Adrenal gland (tissue), 9 donors: ENCODE measurements at regions not wholly inside any gene's neighbourhood (a gene's known extent, or its start where the extent isn't known, plus 50 kb on each side); places are given as distances from the start of the nearest gene placed in this dataset.

Experiments used
- DNase-seq, 7 donors: peaks; one replicate each; pipeline ENCODE4 v3.0.0-alpha.2; 2019 to 2020
- H3K27ac ChIP-seq, 5 donors: fragments of 200-600 bp; sonication (generic) in 4 of 5; 1 replicate in 3 of 5; 2 replicates in 2 of 5; pipeline versions ENCODE4 v1.5.1 to v1.8.0; 2016 to 2020; ENCODE audit warnings: mild to moderate bottlenecking in 1 of 5
- H3K27me3 ChIP-seq: fragments of 200-600 bp; 2 replicates; pipeline ENCODE4 v1.8.0; 2021
- H3K36me3 ChIP-seq, 2 donors: fragments of 200-600 bp; replicated peaks in 1 of 2; 1 replicate in 1 of 2; 2 replicates in 1 of 2; pipeline versions ENCODE4 v1.5.1 to v1.8.0; 2018 to 2022
- H3K4me1 ChIP-seq, 2 donors: fragments of 200-600 bp; replicated peaks in 1 of 2; 1 replicate in 1 of 2; 2 replicates in 1 of 2; pipeline versions ENCODE4 v1.5.1 to v1.8.0; 2018 to 2021
- H3K4me3 ChIP-seq, 4 donors: fragments of 200-600 bp; sonication (generic) in 3 of 4; one replicate each; pipeline ENCODE4 v1.5.1; 2016 to 2018
- H3K9me3 ChIP-seq, 3 donors: fragments of 200-600 bp; sonication (generic) in 1 of 3; replicated peaks in 1 of 3; 1 replicate in 2 of 3; 2 replicates in 1 of 3; pipeline versions ENCODE4 v1.5.1 to v1.8.0; 2016 to 2021
- CTCF ChIP-seq, 6 experiments: fragments of 450-650 bp in 4 of 6; fragments of 200-600 bp in 2 of 6; sonication (generic) in 1 of 6; IDR thresholded peaks; 1 replicate in 5 of 6; 2 replicates in 1 of 6; pipeline versions ENCODE4 v1.5.1 to v1.8.0; 2016 to 2021; ENCODE audit warnings: antibody characterized with exemption in 6 of 6, mild to moderate bottlenecking in 2 of 6, moderate library complexity in 1 of 6
- POLR2A ChIP-seq, 2 donors: fragments of 450-650 bp; IDR thresholded peaks; one replicate each; pipeline ENCODE4 v1.6.1; 2017; ENCODE audit warnings: antibody characterized with exemption in 2 of 2, mild to moderate bottlenecking in 2 of 2, moderate library complexity in 1 of 2
- WGBS, 4 donors: extraction: QIAGEN DNeasy Blood & Tissue Kit in 2 of 4; methylation state at CpG; one replicate each; pipeline versions ENCODE4 v1.1.5 to v1.1.7; 2013 to 2017; 5-methylcytosine and 5-hydroxymethylcytosine counted together
- intact Hi-C, 2 donors: fragments of 100-400 bp; cut with DNase I; formaldehyde crosslinking; loops; one replicate each; pipeline versions ENCODE4 v1.14.1 to v1.15.0; 2022 to 2023
- donor health status: healthy with polysubstance abuse.
- donor health status: Bipolar disorder and iron deficiency.
- donor health status: DM: yes; HTN: yes; CAD: no.
- donor health status: DM: no; HTN: no; CAD: no.
- donor health status: DM: no; HTN: no; CAD: no.

GRCh38 chr7:120055300-120055699 lies 217.7 kb upstream of the KCND2 start:
- H3K27ac ChIP-seq = no peak overlapping the region
- no peaks in the 10 kb centered on the region for H3K9me3 ChIP-seq
- TF ChIP-seq POLR2A (IDR thresholded peaks at IDR 0.05) (no peak), CTCF (IDR thresholded peaks at IDR 0.05) (no peak)
- WGBS, 4 donors = 85 to 93% (median 90%) methylated on average over 2 to 4 of the region's 4 CpGs
- no peaks in the 10 kb centered on the region for H3K27me3 ChIP-seq
- H3K4me1 ChIP-seq = peaks cover 12 to 20% of the 10 kb centered on the region in 2 donors
- intact Hi-C loops = no loop called here
- no peak overlapping the region for H3K4me3 ChIP-seq
- no peaks in the 10 kb centered on the region for H3K36me3 ChIP-seq
- no peak for DNase-seq

GRCh38 chr7:120056227-120056626 lies 216.7 kb upstream of the KCND2 start:
- no peak overlapping the region for H3K27ac ChIP-seq
- DNase-seq = no peak
- H3K36me3 ChIP-seq = no peaks in the 10 kb centered on the region
- H3K4me1 ChIP-seq = peaks cover 12 to 20% of the 10 kb centered on the region in 2 donors
- no peak overlapping the region for H3K4me3 ChIP-seq
- H3K27me3 ChIP-seq = no peaks in the 10 kb centered on the region
- intact Hi-C loops = no loop called here
- WGBS, 4 donors = 82 to 100% (median 92%) methylated on average over 4 of the region's 4 CpGs
- TF ChIP-seq POLR2A (IDR thresholded peaks at IDR 0.05) (no peak), CTCF (IDR thresholded peaks at IDR 0.05) (no peak)
- no peaks in the 10 kb centered on the region for H3K9me3 ChIP-seq

GRCh38 chr7:120059641-120060040 lies 213.3 kb upstream of the KCND2 start:
- TF ChIP-seq POLR2A (IDR thresholded peaks at IDR 0.05) (no peak), CTCF (IDR thresholded peaks at IDR 0.05) (no peak)
- Histone ChIP-seq H3K4me1 (no peaks in the 10 kb centered on the region), H3K27ac (no peak overlapping the region), H3K27me3 (no peaks in the 10 kb centered on the region), H3K9me3 (peaks cover 0 to 2% (median 0%) of the 10 kb centered on the region in 3 donors), H3K36me3 (no peaks in the 10 kb centered on the region), H3K4me3 (no peak overlapping the region)
- intact Hi-C loops = no loop called here
- whole genome bisulfite sequencing, 4 donors = 36 to 100% (median 66%) methylated on average over 1 of the region's 1 CpG
- no peak for DNase-seq

- Histone ChIP-seq H3K27me3 (no peaks in the 10 kb centered on the region), H3K27ac (no peak overlapping the region), H3K4me1 (no peaks in the 10 kb centered on the region), H3K36me3 (no peaks in the 10 kb centered on the region), H3K9me3 (peaks cover 0 to 8% (median 0%) of the 10 kb centered on the region in 3 donors), H3K4me3 (no peak overlapping the region)
- peak in 1 of 7 donors; percentile 41 for DNase-seq
- 79 to 86% (median 84%) methylated on average over 4 of the region's 4 CpGs for WGBS, 4 donors
- intact Hi-C loops = no loop called here
- TF ChIP-seq POLR2A (IDR thresholded peaks at IDR 0.05) (no peak), CTCF (IDR thresholded peaks at IDR 0.05) (no peak)
Measured at GRCh38 chr7:120060281-120060680, 212.7 kb upstream of the KCND2 start.
